ENCODE measurements at regions not wholly inside any gene's neighbourhood (a gene's known extent, or its start where the extent isn't known, plus 50 kb on each side); places are given as distances from the start of the nearest gene placed in this dataset.
A peak's percentile ranks its signal among the peaks of the same experiment; 100 is the strongest.

DNA sequence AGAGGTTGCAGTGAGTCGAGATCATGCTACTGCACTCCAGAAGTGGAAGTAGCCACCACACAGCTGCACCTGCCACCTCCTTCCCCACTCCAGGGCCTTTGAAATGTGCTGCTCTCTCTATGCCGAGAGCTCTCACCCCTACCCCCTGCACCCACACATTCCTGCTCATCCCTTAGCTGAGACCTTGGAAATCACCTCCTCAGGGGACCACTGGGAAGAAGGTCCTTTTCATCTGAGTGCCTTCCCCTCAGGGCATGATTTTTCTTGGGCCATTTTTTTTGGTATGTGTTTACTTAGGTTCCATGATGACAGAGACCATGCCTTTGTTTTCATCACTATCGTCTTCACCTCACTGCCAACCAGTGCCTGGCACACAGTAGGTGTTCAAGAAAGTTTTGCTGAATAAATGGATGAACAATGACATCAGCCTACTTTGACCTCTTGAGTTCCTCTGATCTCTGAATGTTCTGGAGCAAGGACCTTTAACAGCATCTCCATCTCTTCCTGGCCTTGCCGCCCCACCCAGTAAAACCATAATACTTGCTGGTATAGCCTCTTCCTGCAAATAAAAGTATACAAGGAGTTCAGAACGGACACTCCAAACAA is 166.6 kb upstream of the KLF14 start:
- peaks cover 0 to 36% (median 0%) of the 10 kb centered on the region in 4 donors for H3K36me3 ChIP-seq (ENCODE audit: control insufficient read depth in 4 of 4, insufficient read depth in 4 of 4, low read length in 4 of 4)
- TF ChIP-seq, protein P1, sequence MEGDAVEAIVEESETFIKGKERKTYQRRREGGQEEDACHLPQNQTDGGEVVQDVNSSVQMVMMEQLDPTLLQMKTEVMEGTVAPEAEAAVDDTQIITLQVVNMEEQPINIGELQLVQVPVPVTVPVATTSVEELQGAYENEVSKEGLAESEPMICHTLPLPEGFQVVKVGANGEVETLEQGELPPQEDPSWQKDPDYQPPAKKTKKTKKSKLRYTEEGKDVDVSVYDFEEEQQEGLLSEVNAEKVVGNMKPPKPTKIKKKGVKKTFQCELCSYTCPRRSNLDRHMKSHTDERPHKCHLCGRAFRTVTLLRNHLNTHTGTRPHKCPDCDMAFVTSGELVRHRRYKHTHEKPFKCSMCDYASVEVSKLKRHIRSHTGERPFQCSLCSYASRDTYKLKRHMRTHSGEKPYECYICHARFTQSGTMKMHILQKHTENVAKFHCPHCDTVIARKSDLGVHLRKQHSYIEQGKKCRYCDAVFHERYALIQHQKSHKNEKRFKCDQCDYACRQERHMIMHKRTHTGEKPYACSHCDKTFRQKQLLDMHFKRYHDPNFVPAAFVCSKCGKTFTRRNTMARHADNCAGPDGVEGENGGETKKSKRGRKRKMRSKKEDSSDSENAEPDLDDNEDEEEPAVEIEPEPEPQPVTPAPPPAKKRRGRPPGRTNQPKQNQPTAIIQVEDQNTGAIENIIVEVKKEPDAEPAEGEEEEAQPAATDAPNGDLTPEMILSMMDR (IDR thresholded peaks at IDR 0.05; ENCODE audit: control extremely low read depth, extremely low read depth) = no peak
- peaks cover 0 to 24% (median 6%) of the 10 kb centered on the region in 5 donors for H3K4me1 ChIP-seq (ENCODE audit: control insufficient read depth in 5 of 5, insufficient read depth in 5 of 5, low read length in 5 of 5)
- ATAC-seq (ENCODE audit: insufficient read depth, low FRiP score) = no peak
- no peak for DNase-seq
- no peaks in the 10 kb centered on the region for H3K9me3 ChIP-seq (ENCODE audit: control insufficient read depth in 4 of 4, insufficient read depth in 3 of 4, low read length in 3 of 4)
- no peak overlapping the region for H3K9ac ChIP-seq (ENCODE audit: insufficient read depth in 1 of 2, low read length in 2 of 2)
- H3K27ac ChIP-seq (ENCODE audit: low read depth in 1 of 2, low read length in 1 of 2) = peak overlapping the region; percentile 56 to 79
- WGBS, 2 donors = 61 to 71% methylated on average over 5 of the region's 5 CpGs
- H3K27me3 ChIP-seq (ENCODE audit: control insufficient read depth in 3 of 3, insufficient read depth in 3 of 3, low read length in 2 of 3) = no peaks in the 10 kb centered on the region
- no peak overlapping the region for H3K4me3 ChIP-seq

DNA sequence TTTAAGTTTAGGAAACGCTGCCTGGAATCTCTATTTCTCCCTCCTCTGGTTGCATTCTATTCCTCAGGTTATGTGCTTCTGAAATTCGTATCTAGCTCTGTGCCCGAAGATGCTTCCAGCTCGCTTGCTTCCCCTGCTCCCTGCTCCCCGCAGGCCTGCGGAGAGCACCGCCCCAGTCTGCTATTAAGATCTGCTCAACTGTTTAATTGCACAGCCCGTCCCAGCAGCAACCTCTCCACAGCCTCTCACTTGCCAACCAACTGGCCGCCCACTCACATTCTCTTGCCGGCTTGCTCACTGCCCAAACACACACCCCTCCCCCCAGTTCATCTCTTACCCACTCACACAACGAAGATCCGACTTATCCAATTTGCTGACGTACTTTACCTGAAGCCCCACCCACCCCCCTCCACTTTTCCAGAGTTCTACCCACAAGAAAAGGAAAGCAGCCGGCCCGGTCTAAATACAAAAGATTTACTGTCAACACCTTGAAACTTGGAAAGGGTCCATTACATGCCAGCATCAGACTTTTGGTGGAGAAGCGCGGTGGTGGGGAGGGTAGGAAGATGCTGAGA is 167.3 kb upstream of the KLF14 start:
- Histone ChIP-seq H3K4me3 (no peak overlapping the region), H3K9ac (ENCODE audit: insufficient read depth in 1 of 2, low read length in 2 of 2) (no peak overlapping the region), H3K27me3 (ENCODE audit: control insufficient read depth in 3 of 3, insufficient read depth in 3 of 3, low read length in 2 of 3) (no peaks in the 10 kb centered on the region), H3K27ac (ENCODE audit: low read depth in 1 of 2, low read length in 1 of 2) (peak overlapping the region; percentile 71 to 78), H3K9me3 (ENCODE audit: control insufficient read depth in 4 of 4, insufficient read depth in 3 of 4, low read length in 3 of 4) (no peaks in the 10 kb centered on the region), H3K36me3 (ENCODE audit: control insufficient read depth in 4 of 4, insufficient read depth in 4 of 4, low read length in 4 of 4) (peaks cover 0 to 31% (median 0%) of the 10 kb centered on the region in 4 donors), H3K4me1 (ENCODE audit: control insufficient read depth in 5 of 5, insufficient read depth in 5 of 5, low read length in 5 of 5) (peaks cover 0 to 26% (median 6%) of the 10 kb centered on the region in 5 donors)
- TF ChIP-seq, protein P1 (IDR thresholded peaks at IDR 0.05; ENCODE audit: control extremely low read depth, extremely low read depth) = no peak
- 47 to 72% methylated on average over 17 of the region's 17 CpGs for WGBS, 2 donors
- ATAC-seq (ENCODE audit: insufficient read depth, low FRiP score) = peak; percentile 49
- peak; percentile 26 to 47 (median 35) for DNase-seq

DNA sequence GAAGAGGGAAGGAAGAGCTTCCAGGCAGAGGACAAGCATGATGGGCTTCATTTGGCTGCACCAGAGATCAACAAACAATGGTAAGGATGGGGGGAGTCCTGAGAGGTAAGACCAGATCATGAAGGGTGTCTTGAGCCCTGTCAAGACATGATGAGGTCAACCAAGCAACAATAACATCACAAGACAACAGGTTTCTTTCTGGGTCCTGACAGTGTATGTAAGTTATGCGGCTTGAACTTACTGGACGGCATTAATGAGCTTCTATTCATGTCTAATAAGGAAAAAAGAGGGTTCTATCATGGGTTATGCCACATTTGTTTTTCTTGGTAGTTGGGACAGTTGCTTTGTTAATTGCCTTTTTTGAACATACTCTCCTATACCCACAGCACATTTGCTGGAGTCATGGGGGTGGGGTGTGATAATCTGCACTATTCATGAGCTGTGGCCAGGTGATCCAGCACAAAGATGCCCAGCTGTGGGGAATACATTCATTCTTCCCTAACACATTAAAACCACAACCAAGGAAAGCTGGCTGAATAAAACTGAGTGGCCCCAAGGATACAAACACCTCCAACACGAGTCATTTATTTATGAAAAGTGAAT is 168.8 kb upstream of the KLF14 start:
- WGBS, 2 donors = 90 to 94% methylated on average over 3 of the region's 3 CpGs
- Histone ChIP-seq H3K9ac (ENCODE audit: insufficient read depth in 1 of 2, low read length in 2 of 2) (no peak overlapping the region), H3K4me1 (ENCODE audit: control insufficient read depth in 5 of 5, insufficient read depth in 5 of 5, low read length in 5 of 5) (peaks cover 0 to 25% (median 6%) of the 10 kb centered on the region in 5 donors)

More for the DNA sequence above, 168.8 kb upstream of the KLF14 start:
- TF ChIP-seq, protein P1 (IDR thresholded peaks at IDR 0.05; ENCODE audit: control extremely low read depth, extremely low read depth) = no peak
- H3K4me3 ChIP-seq = no peak overlapping the region
- H3K36me3 ChIP-seq (ENCODE audit: control insufficient read depth in 4 of 4, insufficient read depth in 4 of 4, low read length in 4 of 4) = peaks cover 0 to 20% (median 0%) of the 10 kb centered on the region in 4 donors
- ATAC-seq (ENCODE audit: insufficient read depth, low FRiP score) = no peak
- peak overlapping the region; percentile 81 to 85 for H3K27ac ChIP-seq (ENCODE audit: low read depth in 1 of 2, low read length in 1 of 2)
- DNase-seq = no peak
- no peaks in the 10 kb centered on the region for H3K9me3 ChIP-seq (ENCODE audit: control insufficient read depth in 4 of 4, insufficient read depth in 3 of 4, low read length in 3 of 4)
- no peaks in the 10 kb centered on the region for H3K27me3 ChIP-seq (ENCODE audit: control insufficient read depth in 3 of 3, insufficient read depth in 3 of 3, low read length in 2 of 3)
